SK-N-SH (cell line): ENCODE measurements at regions not wholly inside any gene's neighbourhood (a gene's known extent, or its start where the extent isn't known, plus 50 kb on each side); places are given as distances from the start of the nearest gene placed in this dataset.

Experiments used
- CTCF ChIA-PET: fragments of 300-600, 350-600 bp; formaldehyde crosslinking; extraction: SDS; loops from one replicate; lab custom pipeline; 2021; lab: Yijun Ruan, JAX
- POLR2A ChIA-PET: fragments of 350-600 bp; sonication (Branson Sonifier 250); formaldehyde crosslinking; extraction: SDS; loops from one replicate; lab custom pipeline; 2020; ENCODE audit warnings: antibody characterized with exemption, inconsistent platforms; lab: Yijun Ruan, JAX
- DNase-seq: peaks from one replicate; pipeline ENCODE4 v3.0.0; 2012
- H2AFZ ChIP-seq: fragments of 200-600 bp; sonication (generic); 2 replicates; pipeline ENCODE4 v1.8.1; 2016; ENCODE audit warnings: antibody characterized with exemption, mild to moderate bottlenecking, low read depth
- H3F3A ChIP-seq: fragments of 200-600 bp; sonication (generic); replicated peaks from 2 replicates; pipeline ENCODE3; 2016; ENCODE audit warnings: antibody characterized with exemption, mild to moderate bottlenecking; ENCODE audit not compliant: insufficient read depth
- H3K27ac ChIP-seq, 2 experiments: fragments of 200-500 bp in 1 of 2; fragments of 200-600 bp in 1 of 2; sonication (Bioruptor generic) in 1 of 2; sonication (generic), shearing (Covaris generic) in 1 of 2; 2 replicates each; pipeline versions ENCODE4 v1.5.1 to v1.6.1; 2014 to 2016; ENCODE audit warnings: low read depth in 2 of 2, inconsistent platforms in 1 of 2, low read length in 1 of 2, mild to moderate bottlenecking in 1 of 2, mixed read lengths in 1 of 2
- H3K27me3 ChIP-seq: fragments of 200-600 bp; sonication (generic), shearing (Covaris generic); 2 replicates; pipeline ENCODE4 v1.6.1; 2016; ENCODE audit warnings: mixed run types; ENCODE audit not compliant: insufficient read depth
- H3K36me3 ChIP-seq, 2 experiments: fragments of 200-500 bp in 1 of 2; fragments of 200-600 bp in 1 of 2; sonication (Bioruptor generic) in 1 of 2; sonication (generic) in 1 of 2; replicated peaks in 1 of 2; 2 replicates each; pipeline versions ENCODE3 to v1.5.1; 2014 to 2016; ENCODE audit warnings: low read length in 1 of 2, mild to moderate bottlenecking in 1 of 2; ENCODE audit not compliant: insufficient read depth in 2 of 2, control insufficient read depth in 1 of 2
- H3K4me1 ChIP-seq, 2 experiments: fragments of 200-500 bp in 1 of 2; fragments of 200-600 bp in 1 of 2; sonication (Bioruptor generic) in 1 of 2; sonication (generic), shearing (Covaris generic) in 1 of 2; 2 replicates each; pipeline versions ENCODE4 v1.5.1 to v1.6.1; 2014 to 2016; ENCODE audit warnings: low read depth in 1 of 2, low read length in 1 of 2, mixed run types in 1 of 2; ENCODE audit not compliant: insufficient read depth in 2 of 2, control insufficient read depth in 1 of 2
- H3K4me2 ChIP-seq: fragments of 200-600 bp; sonication (generic), shearing (Covaris generic); 2 replicates; pipeline ENCODE4 v1.6.1; 2017; ENCODE audit warnings: mixed run types
- H3K4me3 ChIP-seq, 2 experiments: fragments of 200-500 bp in 1 of 2; fragments of 200-600 bp in 1 of 2; sonication (Bioruptor generic) in 1 of 2; sonication (generic), shearing (Covaris generic) in 1 of 2; 2 replicates each; pipeline versions ENCODE4 v1.5.1 to v1.8.1; 2014 to 2016; ENCODE audit warnings: low read depth in 2 of 2, inconsistent platforms in 1 of 2, low read length in 1 of 2, mild to moderate bottlenecking in 1 of 2, mixed read lengths in 1 of 2, moderate library complexity in 1 of 2
- H3K79me2 ChIP-seq: fragments of 200-600 bp; sonication (generic); 2 replicates; pipeline ENCODE4 v1.8.1; 2017; ENCODE audit warnings: mild to moderate bottlenecking; ENCODE audit not compliant: insufficient read depth
- H3K9ac ChIP-seq: fragments of 200-600 bp; sonication (generic); 2 replicates; pipeline ENCODE4 v1.6.1; 2017; ENCODE audit warnings: mixed run types
- H3K9me2 ChIP-seq: fragments of 200-600 bp; sonication (generic); 2 replicates; pipeline ENCODE4 v1.6.1; 2017; ENCODE audit warnings: mixed run types
- H3K9me3 ChIP-seq: fragments of 200-600 bp; sonication (generic); 2 replicates; pipeline ENCODE4 v1.6.1; 2017; ENCODE audit warnings: mixed run types, mild to moderate bottlenecking, moderate library complexity
- H4K20me1 ChIP-seq: fragments of 200-600 bp; sonication (generic); 2 replicates; pipeline ENCODE4 v1.6.1; 2017; ENCODE audit warnings: mild to moderate bottlenecking, mixed run types; ENCODE audit not compliant: insufficient read depth
- FOXJ3 ChIP-seq: sonication (generic); formaldehyde crosslinking; IDR thresholded peaks from 2 replicates; pipeline ENCODE4 v1.5.1; 2020; ENCODE audit warnings: mild to moderate bottlenecking, missing genetic modification reagents
- FOXM1 ChIP-seq: IDR thresholded peaks from 2 replicates; pipeline ENCODE4 v1.4.0; 2012; ENCODE audit warnings: low read depth, mild to moderate bottlenecking
- GABPA ChIP-seq: IDR thresholded peaks from 2 replicates; pipeline ENCODE4 v1.4.0; 2012; ENCODE audit warnings: low read depth, mild to moderate bottlenecking
- JUND ChIP-seq: IDR thresholded peaks from 2 replicates; pipeline ENCODE4 v1.4.0; 2012
- MEF2A ChIP-seq: IDR thresholded peaks from 2 replicates; pipeline ENCODE4 v1.4.0; 2012; ENCODE audit warnings: low read depth, borderline replicate concordance
- MXI1 ChIP-seq: IDR thresholded peaks from 2 replicates; pipeline ENCODE4 v1.6.1; 2012; ENCODE audit warnings: mild to moderate bottlenecking, low read depth, low read length, improper control_type of control experiment
- NRF1 ChIP-seq: IDR thresholded peaks from 2 replicates; pipeline ENCODE4 v1.6.1; 2012; ENCODE audit warnings: low read depth, mild to moderate bottlenecking, low read length
- RAD21 ChIP-seq: IDR thresholded peaks from 2 replicates; pipeline ENCODE4 v1.6.1; 2012; ENCODE audit warnings: mild to moderate bottlenecking, low read length
- RFX5 ChIP-seq: IDR thresholded peaks from 2 replicates; pipeline ENCODE4 v1.6.1; 2012; ENCODE audit warnings: mild to moderate bottlenecking, improper control_type of control experiment, low read length
- RXRA ChIP-seq: IDR thresholded peaks from 2 replicates; pipeline ENCODE4 v1.4.0; 2012; ENCODE audit warnings: low read depth, mild to moderate bottlenecking, borderline replicate concordance
- TAF1 ChIP-seq: IDR thresholded peaks from 2 replicates; pipeline ENCODE4 v1.6.1; 2012; ENCODE audit warnings: low read depth, mild to moderate bottlenecking, low read length, moderate library complexity, borderline replicate concordance
- TEAD4 ChIP-seq: IDR thresholded peaks from 2 replicates; pipeline ENCODE4 v1.4.0; 2012; ENCODE audit warnings: mild to moderate bottlenecking, borderline replicate concordance; ENCODE audit not compliant: insufficient read depth
- WGBS: methylation state at CpG from one replicate; pipeline ENCODE4 v1.1.6; 2017; ENCODE audit warnings: low lambda C conversion rate; 5-methylcytosine and 5-hydroxymethylcytosine counted together
- TF ChIP-seq, protein P1 (sequence below): IDR thresholded peaks from 2 replicates; pipeline ENCODE4 v1.4.0; 2012; ENCODE audit warnings: low read depth, borderline replicate concordance
- TF ChIP-seq, protein P2 (sequence below): IDR thresholded peaks from 2 replicates; pipeline ENCODE4 v1.4.0; 2012; ENCODE audit warnings: low read depth, borderline replicate concordance
- TF ChIP-seq, protein P3 (sequence below): IDR thresholded peaks from 2 replicates; pipeline ENCODE4; 2012
- TF ChIP-seq, protein P4 (sequence below): fragments of 150-350 bp; IDR thresholded peaks from 2 replicates; pipeline ENCODE4 v1.6.1; 2017; ENCODE audit warnings: antibody characterized with exemption, low read length, low read depth, borderline replicate concordance
- TF ChIP-seq, protein P5 (sequence below): IDR thresholded peaks from 2 replicates; pipeline ENCODE4 v1.4.0; 2012; ENCODE audit warnings: low read depth

DNA sequence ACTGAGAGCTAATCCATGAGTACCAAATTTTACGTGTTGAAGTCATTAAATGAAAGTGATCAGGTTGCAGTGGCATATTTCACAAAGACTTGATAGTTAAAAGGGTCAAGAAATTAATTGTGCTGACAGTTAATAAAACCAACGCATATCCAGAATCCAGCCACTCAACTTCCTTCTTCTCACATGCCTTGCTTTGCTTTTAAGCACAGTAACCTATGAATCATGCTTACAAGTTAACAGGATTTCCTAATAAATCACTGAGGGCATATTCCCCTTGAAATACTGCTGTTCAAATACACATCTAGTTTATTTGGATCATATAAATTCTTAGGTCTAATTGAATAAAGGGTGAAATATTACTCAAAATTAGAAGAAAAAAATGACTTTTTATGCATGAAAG is 801.5 kb upstream of the EPHA6 start:
- Histone ChIP-seq H2AFZ (no peak overlapping the region), H3K27ac (no peak overlapping the region), H3F3A (no peaks in the 10 kb centered on the region), H3K4me2 (no peak overlapping the region), H3K27me3 (no peaks in the 10 kb centered on the region; the same call in 1 of the 2 replicates)
- DNase-seq, result no peak
- TF ChIP-seq JUND (no peak), NRF1 (no peak), RAD21 (no peak), FOXJ3 (CRISPR knock-in tag) (no peak), FOXM1 (no peak), TEAD4 (no peak), GABPA (no peak), MEF2A (no peak), TAF1 (no peak), RXRA (no peak), MXI1 (no peak), RFX5 (no peak)
- TF ChIP-seq, protein P1, sequence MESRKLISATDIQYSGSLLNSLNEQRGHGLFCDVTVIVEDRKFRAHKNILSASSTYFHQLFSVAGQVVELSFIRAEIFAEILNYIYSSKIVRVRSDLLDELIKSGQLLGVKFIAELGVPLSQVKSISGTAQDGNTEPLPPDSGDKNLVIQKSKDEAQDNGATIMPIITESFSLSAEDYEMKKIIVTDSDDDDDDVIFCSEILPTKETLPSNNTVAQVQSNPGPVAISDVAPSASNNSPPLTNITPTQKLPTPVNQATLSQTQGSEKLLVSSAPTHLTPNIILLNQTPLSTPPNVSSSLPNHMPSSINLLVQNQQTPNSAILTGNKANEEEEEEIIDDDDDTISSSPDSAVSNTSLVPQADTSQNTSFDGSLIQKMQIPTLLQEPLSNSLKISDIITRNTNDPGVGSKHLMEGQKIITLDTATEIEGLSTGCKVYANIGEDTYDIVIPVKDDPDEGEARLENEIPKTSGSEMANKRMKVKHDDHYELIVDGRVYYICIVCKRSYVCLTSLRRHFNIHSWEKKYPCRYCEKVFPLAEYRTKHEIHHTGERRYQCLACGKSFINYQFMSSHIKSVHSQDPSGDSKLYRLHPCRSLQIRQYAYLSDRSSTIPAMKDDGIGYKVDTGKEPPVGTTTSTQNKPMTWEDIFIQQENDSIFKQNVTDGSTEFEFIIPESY, result no peak
- TF ChIP-seq, protein P2, sequence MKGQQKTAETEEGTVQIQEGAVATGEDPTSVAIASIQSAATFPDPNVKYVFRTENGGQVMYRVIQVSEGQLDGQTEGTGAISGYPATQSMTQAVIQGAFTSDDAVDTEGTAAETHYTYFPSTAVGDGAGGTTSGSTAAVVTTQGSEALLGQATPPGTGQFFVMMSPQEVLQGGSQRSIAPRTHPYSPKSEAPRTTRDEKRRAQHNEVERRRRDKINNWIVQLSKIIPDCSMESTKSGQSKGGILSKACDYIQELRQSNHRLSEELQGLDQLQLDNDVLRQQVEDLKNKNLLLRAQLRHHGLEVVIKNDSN, result no peak
- TF ChIP-seq, protein P3, sequence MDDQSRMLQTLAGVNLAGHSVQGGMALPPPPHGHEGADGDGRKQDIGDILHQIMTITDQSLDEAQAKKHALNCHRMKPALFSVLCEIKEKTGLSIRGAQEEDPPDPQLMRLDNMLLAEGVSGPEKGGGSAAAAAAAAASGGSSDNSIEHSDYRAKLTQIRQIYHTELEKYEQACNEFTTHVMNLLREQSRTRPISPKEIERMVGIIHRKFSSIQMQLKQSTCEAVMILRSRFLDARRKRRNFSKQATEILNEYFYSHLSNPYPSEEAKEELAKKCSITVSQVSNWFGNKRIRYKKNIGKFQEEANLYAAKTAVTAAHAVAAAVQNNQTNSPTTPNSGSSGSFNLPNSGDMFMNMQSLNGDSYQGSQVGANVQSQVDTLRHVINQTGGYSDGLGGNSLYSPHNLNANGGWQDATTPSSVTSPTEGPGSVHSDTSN, result no peak
- TF ChIP-seq, protein P4, sequence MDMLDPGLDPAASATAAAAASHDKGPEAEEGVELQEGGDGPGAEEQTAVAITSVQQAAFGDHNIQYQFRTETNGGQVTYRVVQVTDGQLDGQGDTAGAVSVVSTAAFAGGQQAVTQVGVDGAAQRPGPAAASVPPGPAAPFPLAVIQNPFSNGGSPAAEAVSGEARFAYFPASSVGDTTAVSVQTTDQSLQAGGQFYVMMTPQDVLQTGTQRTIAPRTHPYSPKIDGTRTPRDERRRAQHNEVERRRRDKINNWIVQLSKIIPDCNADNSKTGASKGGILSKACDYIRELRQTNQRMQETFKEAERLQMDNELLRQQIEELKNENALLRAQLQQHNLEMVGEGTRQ, result no peak
- TF ChIP-seq, protein P5, sequence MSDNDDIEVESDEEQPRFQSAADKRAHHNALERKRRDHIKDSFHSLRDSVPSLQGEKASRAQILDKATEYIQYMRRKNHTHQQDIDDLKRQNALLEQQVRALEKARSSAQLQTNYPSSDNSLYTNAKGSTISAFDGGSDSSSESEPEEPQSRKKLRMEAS, result no peak
- TF ChIP-seq, all 33 proteins: peak for 0
- Histone ChIP-seq H4K20me1 (no peaks in the 10 kb centered on the region), H3K4me3 (no peak overlapping the region), H3K36me3 (no peaks in the 10 kb centered on the region), H3K9ac (no peak overlapping the region), H3K9me3 (no peaks in the 10 kb centered on the region), H3K79me2 (no peaks in the 10 kb centered on the region), H3K4me1 (no peaks in the 10 kb centered on the region), H3K9me2 (peaks cover 3% of the 10 kb centered on the region; the same call in 1 of the 2 replicates)
- POLR2A ChIA-PET, result no interaction called here
- CTCF ChIA-PET, result no interaction called here
- WGBS, result 6% methylated on average over 2 of the region's 2 CpGs
